ENCODE measurements at regions not wholly inside any gene's neighbourhood (a gene's known extent, or its start where the extent isn't known, plus 50 kb on each side); places are given as distances from the start of the nearest gene placed in this dataset.
A peak's percentile ranks its signal among the peaks of the same experiment; 100 is the strongest.

- 44 to 69% methylated on average over 5 of the region's 5 CpGs for WGBS, 2 donors
- Histone ChIP-seq H3K9me3 (no peaks in the 10 kb centered on the region), H3K27ac (no peak overlapping the region), H3K4me3 (no peak overlapping the region), H3K27me3 (no peaks in the 10 kb centered on the region), H3K4me1 (peaks cover 4% of the 10 kb centered on the region), H3K36me3 (replicated peaks in 1 of 2; ENCODE audit: insufficient read depth in 1 of 2, low read depth in 2 of 2) (no peaks in the 10 kb centered on the region)
- TF ChIP-seq POLR2A (IDR thresholded peaks at IDR 0.05) (no peak), CTCF (IDR thresholded peaks at IDR 0.05) (no peak)
- no peak for ATAC-seq
- intact Hi-C loops (cut with DNase I) = no loop called here
- DNase-seq = no peak
Observed at GRCh38 chr6:3928111-3928510, 78.9 kb downstream of the FAM50B start.

GRCh38 chr6:3929281-3929798 lies 80.2 kb downstream of the FAM50B start:
- H3K27me3 ChIP-seq = no peaks in the 10 kb centered on the region
- no peaks in the 10 kb centered on the region for H3K36me3 ChIP-seq (replicated peaks in 1 of 2; ENCODE audit: insufficient read depth in 1 of 2, low read depth in 2 of 2)
- TF ChIP-seq CTCF (IDR thresholded peaks at IDR 0.05) (no peak), POLR2A (IDR thresholded peaks at IDR 0.05) (no peak)
- peak; percentile 16 for ATAC-seq
- peak overlapping the region in 1 of 4 donors; percentile 20 for H3K27ac ChIP-seq
- peak in 2 of 4 donors; percentile 19 to 46 for DNase-seq
- intact Hi-C loops (cut with DNase I) = no loop called here
- 85 to 92% methylated on average over 6 of the region's 6 CpGs for WGBS, 2 donors
- H3K9me3 ChIP-seq = no peaks in the 10 kb centered on the region
- H3K4me1 ChIP-seq = peaks cover 4% of the 10 kb centered on the region
- H3K4me3 ChIP-seq = no peak overlapping the region

- no peak for DNase-seq
- no peaks in the 10 kb centered on the region for H3K27me3 ChIP-seq
- peaks cover 4% of the 10 kb centered on the region for H3K4me1 ChIP-seq
- intact Hi-C loops (cut with DNase I) = loop anchor here (10.0 kb wide), 1 partner anchor 53 kb away; no protein-coding TSS in a partner anchor
- TF ChIP-seq CTCF (IDR thresholded peaks at IDR 0.05) = no peak
- TF ChIP-seq POLR2A (IDR thresholded peaks at IDR 0.05) = no peak
- H3K9me3 ChIP-seq = no peaks in the 10 kb centered on the region
- WGBS, 2 donors = 75 to 81% methylated on average over 2 of the region's 2 CpGs
- no peak for ATAC-seq
- no peaks in the 10 kb centered on the region for H3K36me3 ChIP-seq (replicated peaks in 1 of 2; ENCODE audit: insufficient read depth in 1 of 2, low read depth in 2 of 2)
- H3K4me3 ChIP-seq = no peak overlapping the region
- H3K27ac ChIP-seq = no peak overlapping the region
Observed at GRCh38 chr6:3937438-3937837, 88.3 kb downstream of the FAM50B start.

GRCh38 chr6:3938715-3939367 lies 89.7 kb downstream of the FAM50B start:
- Histone ChIP-seq H3K9me3 (no peaks in the 10 kb centered on the region), H3K4me3 (no peak overlapping the region), H3K27ac (no peak overlapping the region), H3K4me1 (no peaks in the 10 kb centered on the region), H3K27me3 (no peaks in the 10 kb centered on the region), H3K36me3 (replicated peaks in 1 of 2; ENCODE audit: insufficient read depth in 1 of 2, low read depth in 2 of 2) (no peaks in the 10 kb centered on the region)
- DNase-seq (no peak), ATAC-seq (no peak)
- 89 to 90% methylated on average over 4 of the region's 4 CpGs for WGBS, 2 donors
- TF ChIP-seq CTCF (IDR thresholded peaks at IDR 0.05) (no peak), POLR2A (IDR thresholded peaks at IDR 0.05) (no peak)
- intact Hi-C loops (cut with DNase I) = loop anchor here (10.0 kb wide), 1 partner anchor 54 kb away; no protein-coding TSS in a partner anchor
